Stomach (tissue), 4 donors: ENCODE measurements at regions not wholly inside any gene's neighbourhood (a gene's known extent, or its start where the extent isn't known, plus 50 kb on each side); places are given as distances from the start of the nearest gene placed in this dataset.
"Not testable (repeated sequence)": the region's sequence is repeated elsewhere in the genome, so short reads cannot be mapped to it uniquely, and the experiment has no call there.

Experiments used
- EP300 ChIP-seq: sonication (generic); formaldehyde crosslinking; IDR thresholded peaks from one replicate; pipeline ENCODE4 v1.6.1; 2017; ENCODE audit warnings: antibody characterized with exemption
- POLR2A ChIP-seq, 4 donors: fragments of 450-650 bp; IDR thresholded peaks; one replicate each; pipeline ENCODE4 v1.6.1; 2016; ENCODE audit warnings: antibody characterized with exemption in 4 of 4, control low read depth in 2 of 4, mild to moderate bottlenecking in 1 of 4, moderate library complexity in 1 of 4
- POLR2AphosphoS5 ChIP-seq, 3 donors: sonication (generic); formaldehyde crosslinking; IDR thresholded peaks; one replicate each; pipeline ENCODE4 v1.6.1; 2016; ENCODE audit warnings: antibody characterized with exemption in 3 of 3
- TF ChIP-seq, protein P1 (sequence below), 7 experiments: fragments of 450-650 bp in 4 of 7; fragments of 200-600 bp in 3 of 7; sonication (generic) in 3 of 7; IDR thresholded peaks; one replicate each; pipeline ENCODE4 v1.5.1; 2016 to 2019; ENCODE audit warnings: antibody characterized with exemption in 7 of 7, control low read depth in 2 of 7, mild to moderate bottlenecking in 1 of 7

DNA sequence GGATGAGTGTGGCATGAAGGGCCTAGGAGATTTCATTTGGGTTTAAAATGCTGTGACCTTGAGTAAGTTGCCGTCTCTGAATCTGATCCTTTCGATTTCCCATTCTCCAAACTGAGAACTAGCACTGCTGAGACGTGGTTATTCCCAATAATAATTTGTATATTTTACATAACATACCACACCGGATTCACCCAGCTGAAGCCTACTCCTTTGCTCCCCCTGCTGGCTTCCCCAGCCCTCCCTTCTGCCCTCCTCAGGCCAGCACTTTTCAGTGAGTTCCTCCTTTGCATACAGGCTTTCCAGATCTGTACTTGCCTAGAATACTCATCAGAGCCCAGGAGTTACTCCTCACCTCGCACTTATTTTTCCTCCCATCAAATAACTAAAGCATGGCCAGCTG lies 255.1 kb downstream of the OR4F29 start:
- TF ChIP-seq POLR2AphosphoS5 (IDR thresholded peaks at IDR 0.05); POLR2A (IDR thresholded peaks at IDR 0.05); EP300: not testable (repeated sequence)
- TF ChIP-seq, protein P1, sequence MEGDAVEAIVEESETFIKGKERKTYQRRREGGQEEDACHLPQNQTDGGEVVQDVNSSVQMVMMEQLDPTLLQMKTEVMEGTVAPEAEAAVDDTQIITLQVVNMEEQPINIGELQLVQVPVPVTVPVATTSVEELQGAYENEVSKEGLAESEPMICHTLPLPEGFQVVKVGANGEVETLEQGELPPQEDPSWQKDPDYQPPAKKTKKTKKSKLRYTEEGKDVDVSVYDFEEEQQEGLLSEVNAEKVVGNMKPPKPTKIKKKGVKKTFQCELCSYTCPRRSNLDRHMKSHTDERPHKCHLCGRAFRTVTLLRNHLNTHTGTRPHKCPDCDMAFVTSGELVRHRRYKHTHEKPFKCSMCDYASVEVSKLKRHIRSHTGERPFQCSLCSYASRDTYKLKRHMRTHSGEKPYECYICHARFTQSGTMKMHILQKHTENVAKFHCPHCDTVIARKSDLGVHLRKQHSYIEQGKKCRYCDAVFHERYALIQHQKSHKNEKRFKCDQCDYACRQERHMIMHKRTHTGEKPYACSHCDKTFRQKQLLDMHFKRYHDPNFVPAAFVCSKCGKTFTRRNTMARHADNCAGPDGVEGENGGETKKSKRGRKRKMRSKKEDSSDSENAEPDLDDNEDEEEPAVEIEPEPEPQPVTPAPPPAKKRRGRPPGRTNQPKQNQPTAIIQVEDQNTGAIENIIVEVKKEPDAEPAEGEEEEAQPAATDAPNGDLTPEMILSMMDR (IDR thresholded peaks at IDR 0.05), result not testable (repeated sequence)
